ENCODE measurements at regions not wholly inside any gene's neighbourhood (a gene's known extent, or its start where the extent isn't known, plus 50 kb on each side); places are given as distances from the start of the nearest gene placed in this dataset.

GRCh38 chr7:52302765-52303520, 732.5 kb upstream of the POM121L12 start:
- TF ChIP-seq, protein P1, sequence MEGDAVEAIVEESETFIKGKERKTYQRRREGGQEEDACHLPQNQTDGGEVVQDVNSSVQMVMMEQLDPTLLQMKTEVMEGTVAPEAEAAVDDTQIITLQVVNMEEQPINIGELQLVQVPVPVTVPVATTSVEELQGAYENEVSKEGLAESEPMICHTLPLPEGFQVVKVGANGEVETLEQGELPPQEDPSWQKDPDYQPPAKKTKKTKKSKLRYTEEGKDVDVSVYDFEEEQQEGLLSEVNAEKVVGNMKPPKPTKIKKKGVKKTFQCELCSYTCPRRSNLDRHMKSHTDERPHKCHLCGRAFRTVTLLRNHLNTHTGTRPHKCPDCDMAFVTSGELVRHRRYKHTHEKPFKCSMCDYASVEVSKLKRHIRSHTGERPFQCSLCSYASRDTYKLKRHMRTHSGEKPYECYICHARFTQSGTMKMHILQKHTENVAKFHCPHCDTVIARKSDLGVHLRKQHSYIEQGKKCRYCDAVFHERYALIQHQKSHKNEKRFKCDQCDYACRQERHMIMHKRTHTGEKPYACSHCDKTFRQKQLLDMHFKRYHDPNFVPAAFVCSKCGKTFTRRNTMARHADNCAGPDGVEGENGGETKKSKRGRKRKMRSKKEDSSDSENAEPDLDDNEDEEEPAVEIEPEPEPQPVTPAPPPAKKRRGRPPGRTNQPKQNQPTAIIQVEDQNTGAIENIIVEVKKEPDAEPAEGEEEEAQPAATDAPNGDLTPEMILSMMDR (IDR thresholded peaks at IDR 0.05) = no peak
- TF ChIP-seq POLR2A (IDR thresholded peaks at IDR 0.05) = no peak
- intact Hi-C loops (cut with DNase I; ENCODE audit: low total_unique reads) = no loop called here
- DNase-seq (ENCODE audit: low spot score in 2 of 2) = no peak
- WGBS, 2 donors = 94 to 96% methylated on average over 28 to 31 of the region's 31 CpGs
- H3K4me3 ChIP-seq (ENCODE audit: low read depth, poor library complexity, severe bottlenecking) = no peak overlapping the region

GRCh38 chr7:52297128-52297527, 738.3 kb upstream of the POM121L12 start:
- intact Hi-C loops (cut with DNase I; ENCODE audit: low total_unique reads) = no loop called here
- 80 to 81% methylated on average over 5 of the region's 5 CpGs for WGBS, 2 donors
- no peak for TF ChIP-seq POLR2A (IDR thresholded peaks at IDR 0.05)
- TF ChIP-seq, protein P1 (IDR thresholded peaks at IDR 0.05) = no peak
- DNase-seq (ENCODE audit: low spot score in 2 of 2) = no peak
- H3K4me3 ChIP-seq (ENCODE audit: low read depth, poor library complexity, severe bottlenecking) = no peak overlapping the region

DNA sequence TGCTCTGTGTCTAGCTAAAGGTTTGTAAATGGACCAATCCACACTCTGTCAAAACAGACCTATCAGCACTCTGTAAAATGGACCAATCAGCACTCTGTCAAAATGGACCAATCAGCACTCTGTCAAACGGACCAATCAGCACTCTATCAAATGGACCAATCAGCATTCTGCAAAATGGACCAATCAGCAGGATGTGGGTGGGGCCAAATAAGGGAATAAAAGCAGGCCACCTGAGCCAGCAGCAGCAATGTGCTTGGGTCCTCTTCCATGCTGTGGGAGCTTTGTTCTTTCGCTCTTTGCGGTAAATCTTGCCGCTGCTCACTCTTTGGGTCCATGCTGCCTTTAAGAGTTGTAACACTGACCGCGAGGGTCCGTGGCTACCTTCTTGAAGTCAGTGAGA, 740.5 kb upstream of the POM121L12 start:
- TF ChIP-seq, protein P1 (IDR thresholded peaks at IDR 0.05) = no peak
- no peak for TF ChIP-seq POLR2A (IDR thresholded peaks at IDR 0.05)
- H3K4me3 ChIP-seq (ENCODE audit: low read depth, poor library complexity, severe bottlenecking) = no peak overlapping the region
- 85 to 89% methylated on average over 7 of the region's 7 CpGs for WGBS, 2 donors
- no peak for DNase-seq (ENCODE audit: low spot score in 2 of 2)
- intact Hi-C loops (cut with DNase I; ENCODE audit: low total_unique reads) = no loop called here

- DNase-seq (ENCODE audit: low spot score in 2 of 2) = no peak
- TF ChIP-seq, protein P1 (IDR thresholded peaks at IDR 0.05) = no peak
- no peak for TF ChIP-seq POLR2A (IDR thresholded peaks at IDR 0.05)
- H3K4me3 ChIP-seq (ENCODE audit: low read depth, poor library complexity, severe bottlenecking) = no peak overlapping the region
- intact Hi-C loops (cut with DNase I; ENCODE audit: low total_unique reads) = no loop called here
- 54 to 58% methylated on average over 2 of the region's 2 CpGs for WGBS, 2 donors
Observed at GRCh38 chr7:52289247-52289646, 746.2 kb upstream of the POM121L12 start.

DNA sequence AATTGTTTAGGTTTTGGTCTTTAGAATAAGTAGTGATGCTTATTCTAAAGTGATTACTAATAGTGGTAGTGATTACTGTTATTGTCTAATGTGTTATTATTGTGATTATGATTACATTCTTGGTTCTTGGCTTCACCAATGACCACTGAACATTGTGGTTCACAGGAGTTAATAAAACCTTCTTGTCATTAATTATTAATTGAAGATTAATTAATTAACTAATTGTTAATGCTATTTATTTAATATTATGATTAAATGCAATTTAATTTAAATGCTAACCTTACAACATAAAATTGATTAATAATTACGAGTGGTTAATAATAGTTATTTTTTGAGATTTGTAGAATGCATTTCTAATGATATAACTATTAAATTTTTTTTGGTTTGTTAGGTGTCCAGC, 747.7 kb upstream of the POM121L12 start:
- intact Hi-C loops (cut with DNase I; ENCODE audit: low total_unique reads) = no loop called here
- DNase-seq (ENCODE audit: low spot score in 2 of 2) = no peak
- 85 to 97% methylated on average over 1 of the region's 1 CpG for WGBS, 2 donors
- H3K4me3 ChIP-seq (ENCODE audit: low read depth, poor library complexity, severe bottlenecking) = no peak overlapping the region
- no peak for TF ChIP-seq POLR2A (IDR thresholded peaks at IDR 0.05)
- TF ChIP-seq, protein P1 (IDR thresholded peaks at IDR 0.05) = no peak

DNA sequence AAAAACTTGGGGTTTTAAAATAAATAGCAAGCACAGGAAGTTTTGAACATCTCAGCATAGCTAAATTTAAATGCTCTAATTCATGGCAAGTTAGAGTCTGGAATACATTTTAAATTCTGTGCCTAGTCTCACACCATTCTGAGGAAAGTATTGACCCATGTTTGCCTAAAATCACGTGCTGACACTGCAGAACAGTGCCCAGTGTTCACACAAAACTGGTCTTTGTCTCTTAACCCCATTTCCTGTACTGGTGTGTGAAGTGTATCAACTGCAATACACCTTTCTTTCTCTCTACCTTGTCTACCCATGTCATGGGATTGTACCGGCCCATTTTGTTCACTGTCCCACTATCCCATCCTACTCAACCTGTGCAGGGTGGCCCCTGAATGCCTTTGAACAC, 749.7 kb upstream of the POM121L12 start:
- intact Hi-C loops (cut with DNase I; ENCODE audit: low total_unique reads) = no loop called here
- no peak for TF ChIP-seq POLR2A (IDR thresholded peaks at IDR 0.05)
- TF ChIP-seq, protein P1 (IDR thresholded peaks at IDR 0.05) = no peak
- whole genome bisulfite sequencing, 2 donors = 63 to 71% methylated on average over 2 of the region's 2 CpGs
- H3K4me3 ChIP-seq (ENCODE audit: low read depth, poor library complexity, severe bottlenecking) = no peak overlapping the region
- DNase-seq (ENCODE audit: low spot score in 2 of 2) = no peak

Data from lower leg skin (tissue), 4 donors.